ENCODE measurements at regions not wholly inside any gene's neighbourhood (a gene's known extent, or its start where the extent isn't known, plus 50 kb on each side); places are given as distances from the start of the nearest gene placed in this dataset.

GRCh38 chr3:106082616-106083015, 213.8 kb upstream of the CBLB start:
- no peak for ATAC-seq (ENCODE audit: insufficient read depth, low read depth)
- no peak overlapping the region for H3K9ac ChIP-seq (ENCODE audit: low read depth, low read length)

GRCh38 chr3:106083207-106083606, 214.4 kb upstream of the CBLB start:
- Histone ChIP-seq H3K9me3 (ENCODE audit: insufficient read depth, low read length, severe bottlenecking) (no peaks in the 10 kb centered on the region), H3K79me2 (ENCODE audit: insufficient read depth, low read length) (no peaks in the 10 kb centered on the region), H3K36me3 (ENCODE audit: insufficient read depth, low read length) (no peaks in the 10 kb centered on the region), H2AFZ (ENCODE audit: low read depth, low read length) (no peak overlapping the region), H3K4me3 (ENCODE audit: low read depth in 1 of 2, low read length in 2 of 2) (no peak overlapping the region), H3K9ac (ENCODE audit: low read depth, low read length) (no peak overlapping the region), H4K20me1 (ENCODE audit: insufficient read depth, low read length) (no peaks in the 10 kb centered on the region), H3K4me2 (ENCODE audit: insufficient read depth, low read length) (no peak overlapping the region), H3K4me1 (ENCODE audit: insufficient read depth, low read length) (no peaks in the 10 kb centered on the region), H3K27me3 (ENCODE audit: insufficient read depth, low read length, poor library complexity) (no peaks in the 10 kb centered on the region), H3K27ac (ENCODE audit: low read length) (no peak overlapping the region)
- no peak for DNase-seq
- TF ChIP-seq EZH2 (IDR thresholded peaks at IDR 0.05; ENCODE audit: borderline replicate concordance, low read depth, low read length, severe bottlenecking) (no peak), CTCF (IDR thresholded peaks at IDR 0.05; ENCODE audit: borderline replicate concordance, extremely low read depth, low read length, poor library complexity, severe bottlenecking) (no peak)
- ATAC-seq (ENCODE audit: insufficient read depth, low read depth): no peak

More at GRCh38 chr3:106082616-106083015, 213.8 kb upstream of the CBLB start:
- no peaks in the 10 kb centered on the region for H4K20me1 ChIP-seq (ENCODE audit: insufficient read depth, low read length)
- TF ChIP-seq EZH2 (IDR thresholded peaks at IDR 0.05; ENCODE audit: borderline replicate concordance, low read depth, low read length, severe bottlenecking) (no peak), CTCF (IDR thresholded peaks at IDR 0.05; ENCODE audit: borderline replicate concordance, extremely low read depth, low read length, poor library complexity, severe bottlenecking) (no peak)
- H3K4me2 ChIP-seq (ENCODE audit: insufficient read depth, low read length): no peak overlapping the region
- no peaks in the 10 kb centered on the region for H3K27me3 ChIP-seq (ENCODE audit: insufficient read depth, low read length, poor library complexity)
- H3K79me2 ChIP-seq (ENCODE audit: insufficient read depth, low read length): no peaks in the 10 kb centered on the region
- no peaks in the 10 kb centered on the region for H3K36me3 ChIP-seq (ENCODE audit: insufficient read depth, low read length)
- DNase-seq: no peak
- no peak overlapping the region for H3K27ac ChIP-seq (ENCODE audit: low read length)
- H3K9me3 ChIP-seq (ENCODE audit: insufficient read depth, low read length, severe bottlenecking): no peaks in the 10 kb centered on the region
- no peaks in the 10 kb centered on the region for H3K4me1 ChIP-seq (ENCODE audit: insufficient read depth, low read length)
- H2AFZ ChIP-seq (ENCODE audit: low read depth, low read length): no peak overlapping the region
- H3K4me3 ChIP-seq (ENCODE audit: low read depth in 1 of 2, low read length in 2 of 2): no peak overlapping the region

GRCh38 chr3:106083854-106084253, 215.0 kb upstream of the CBLB start:
- Histone ChIP-seq H4K20me1 (ENCODE audit: insufficient read depth, low read length) (no peaks in the 10 kb centered on the region), H3K4me3 (ENCODE audit: low read depth in 1 of 2, low read length in 2 of 2) (no peak overlapping the region), H3K4me2 (ENCODE audit: insufficient read depth, low read length) (no peak overlapping the region), H3K4me1 (ENCODE audit: insufficient read depth, low read length) (no peaks in the 10 kb centered on the region), H3K9ac (ENCODE audit: low read depth, low read length) (no peak overlapping the region), H3K27me3 (ENCODE audit: insufficient read depth, low read length, poor library complexity) (no peaks in the 10 kb centered on the region), H3K9me3 (ENCODE audit: insufficient read depth, low read length, severe bottlenecking) (no peaks in the 10 kb centered on the region), H3K36me3 (ENCODE audit: insufficient read depth, low read length) (no peaks in the 10 kb centered on the region), H3K27ac (ENCODE audit: low read length) (no peak overlapping the region), H2AFZ (ENCODE audit: low read depth, low read length) (no peak overlapping the region), H3K79me2 (ENCODE audit: insufficient read depth, low read length) (no peaks in the 10 kb centered on the region)
- no peak for ATAC-seq (ENCODE audit: insufficient read depth, low read depth)
- TF ChIP-seq EZH2 (IDR thresholded peaks at IDR 0.05; ENCODE audit: borderline replicate concordance, low read depth, low read length, severe bottlenecking) (no peak), CTCF (IDR thresholded peaks at IDR 0.05; ENCODE audit: borderline replicate concordance, extremely low read depth, low read length, poor library complexity, severe bottlenecking) (no peak)
- no peak for DNase-seq

DNA sequence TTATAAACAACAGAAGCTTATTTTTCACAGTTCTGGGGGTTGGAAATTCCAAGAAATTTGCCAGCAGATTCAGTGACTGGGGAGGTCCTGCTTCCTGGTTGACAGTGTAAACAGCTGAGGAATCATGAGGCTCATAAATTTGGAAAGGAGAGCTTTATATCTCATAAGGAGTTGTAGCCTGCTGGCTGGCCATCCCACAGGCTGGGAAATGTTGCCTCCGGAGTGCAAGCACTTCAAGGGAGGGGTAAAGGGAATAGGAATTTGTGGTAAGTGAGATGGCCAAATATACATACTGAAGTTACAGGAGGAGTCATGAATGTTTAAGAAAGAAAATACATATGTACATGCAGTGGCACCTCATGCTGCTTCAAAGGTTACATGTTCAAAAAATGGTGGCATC, 217.2 kb upstream of the CBLB start:
- H3K4me2 ChIP-seq (ENCODE audit: insufficient read depth, low read length): no peak overlapping the region
- H3K9ac ChIP-seq (ENCODE audit: low read depth, low read length): no peak overlapping the region
- no peaks in the 10 kb centered on the region for H3K9me3 ChIP-seq (ENCODE audit: insufficient read depth, low read length, severe bottlenecking)
- ATAC-seq (ENCODE audit: insufficient read depth, low read depth) (no peak), DNase-seq (no peak)
- TF ChIP-seq CTCF (IDR thresholded peaks at IDR 0.05; ENCODE audit: borderline replicate concordance, extremely low read depth, low read length, poor library complexity, severe bottlenecking) (no peak), EZH2 (IDR thresholded peaks at IDR 0.05; ENCODE audit: borderline replicate concordance, low read depth, low read length, severe bottlenecking) (no peak)
- H2AFZ ChIP-seq (ENCODE audit: low read depth, low read length): no peak overlapping the region
- no peaks in the 10 kb centered on the region for H3K36me3 ChIP-seq (ENCODE audit: insufficient read depth, low read length)
- H3K27me3 ChIP-seq (ENCODE audit: insufficient read depth, low read length, poor library complexity): no peaks in the 10 kb centered on the region
- H4K20me1 ChIP-seq (ENCODE audit: insufficient read depth, low read length): no peaks in the 10 kb centered on the region
- H3K79me2 ChIP-seq (ENCODE audit: insufficient read depth, low read length): no peaks in the 10 kb centered on the region
- H3K4me3 ChIP-seq (ENCODE audit: low read depth in 1 of 2, low read length in 2 of 2): no peak overlapping the region
- H3K27ac ChIP-seq (ENCODE audit: low read length): no peak overlapping the region
- H3K4me1 ChIP-seq (ENCODE audit: insufficient read depth, low read length): no peaks in the 10 kb centered on the region
